Naive thymus-derived CD8-positive, alpha-beta T cell (primary cell): ENCODE measurements at regions not wholly inside any gene's neighbourhood (a gene's known extent, or its start where the extent isn't known, plus 50 kb on each side); places are given as distances from the start of the nearest gene placed in this dataset.
"Not testable (repeated sequence)": the region's sequence is repeated elsewhere in the genome, so short reads cannot be mapped to it uniquely, and the experiment has no call there.

Source experiments
- ATAC-seq, 2 donors: fragments of 150-1000 bp; cut with Tn5 transposase in 1 of 2; sonication (Bioruptor Pico), chemical (Tn5 transposase) in 1 of 2; 1 replicate in 1 of 2; 2 replicates in 1 of 2; pipeline ENCODE4 v1.10.0; 2021; ENCODE audit warnings: mild to moderate bottlenecking in 2 of 2, moderate library complexity in 2 of 2
- POLR2A ChIA-PET: fragments of 350-600 bp; sonication (Branson Sonifier 250); formaldehyde crosslinking; loops from one replicate; lab custom pipeline; 2021; ENCODE audit warnings: antibody characterized with exemption; lab: Charles Lee
- DNase-seq, 10 donors: peaks; one replicate each; pipeline versions ENCODE4 v3.0.0 to v3.0.0-alpha.2; 2020 to 2022
- H3K27ac Mint-ChIP-seq, 10 donors: one replicate each; pipeline ENCODE4 v1.8.0; 2020 to 2022; ENCODE audit warnings: mild to moderate bottlenecking in 10 of 10, mixed read lengths in 10 of 10, moderate library complexity in 4 of 10, inconsistent platforms in 1 of 10
- H3K27me3 Mint-ChIP-seq, 5 donors: one replicate each; pipeline ENCODE4 v1.8.0; 2021 to 2022; ENCODE audit warnings: mixed read lengths in 5 of 5
- H3K36me3 Mint-ChIP-seq, 3 donors: one replicate each; pipeline ENCODE4 v1.8.0; 2020 to 2022; ENCODE audit warnings: mixed read lengths in 3 of 3, mild to moderate bottlenecking in 2 of 3, inconsistent platforms in 1 of 3
- H3K4me1 Mint-ChIP-seq, 4 donors: one replicate each; pipeline ENCODE4 v1.8.0; 2021 to 2022; ENCODE audit warnings: mixed read lengths in 4 of 4
- H3K4me3 Mint-ChIP-seq, 10 donors: one replicate each; pipeline ENCODE4 v1.8.0; 2020 to 2022; ENCODE audit warnings: mild to moderate bottlenecking in 10 of 10, mixed read lengths in 10 of 10, moderate library complexity in 6 of 10, inconsistent platforms in 1 of 10
- H3K9me3 Mint-ChIP-seq, 9 donors: one replicate each; pipeline ENCODE4 v1.8.0; 2020 to 2022; ENCODE audit warnings: mixed read lengths in 9 of 9, mild to moderate bottlenecking in 3 of 9, inconsistent platforms in 1 of 9, moderate library complexity in 1 of 9

DNA sequence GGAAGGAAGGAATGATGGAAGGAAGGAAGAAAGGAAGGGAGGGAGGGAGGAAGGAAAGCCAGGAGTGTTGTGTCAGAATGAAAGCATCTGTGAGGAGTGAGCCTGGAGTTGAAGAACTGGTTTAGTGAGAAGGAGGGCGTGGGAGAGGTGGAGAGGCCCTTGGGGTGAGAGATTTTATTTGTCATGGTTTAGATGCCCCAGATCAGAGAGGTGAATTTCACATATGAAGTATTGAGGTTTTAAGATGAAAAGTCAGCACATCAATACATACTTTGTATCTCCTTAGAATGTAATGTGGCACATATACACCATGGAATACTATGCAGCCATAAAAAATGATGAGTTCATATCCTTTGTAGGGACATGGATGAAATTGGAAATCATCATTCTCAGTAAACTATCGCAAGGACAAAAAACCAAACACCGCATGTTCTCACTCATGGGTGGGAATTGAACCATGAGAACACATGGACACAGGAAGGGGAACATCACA is 222.3 kb upstream of the ECI2 start:
- H3K27ac Mint-ChIP-seq, H3K4me1 Mint-ChIP-seq, POLR2A ChIA-PET, H3K36me3 Mint-ChIP-seq, H3K4me3 Mint-ChIP-seq, ATAC-seq, H3K9me3 Mint-ChIP-seq, DNase-seq: not testable (repeated sequence)
- H3K27me3 Mint-ChIP-seq, result peaks cover 0 to 31% (median 9%) of the 10 kb centered on the region in 5 donors

DNA sequence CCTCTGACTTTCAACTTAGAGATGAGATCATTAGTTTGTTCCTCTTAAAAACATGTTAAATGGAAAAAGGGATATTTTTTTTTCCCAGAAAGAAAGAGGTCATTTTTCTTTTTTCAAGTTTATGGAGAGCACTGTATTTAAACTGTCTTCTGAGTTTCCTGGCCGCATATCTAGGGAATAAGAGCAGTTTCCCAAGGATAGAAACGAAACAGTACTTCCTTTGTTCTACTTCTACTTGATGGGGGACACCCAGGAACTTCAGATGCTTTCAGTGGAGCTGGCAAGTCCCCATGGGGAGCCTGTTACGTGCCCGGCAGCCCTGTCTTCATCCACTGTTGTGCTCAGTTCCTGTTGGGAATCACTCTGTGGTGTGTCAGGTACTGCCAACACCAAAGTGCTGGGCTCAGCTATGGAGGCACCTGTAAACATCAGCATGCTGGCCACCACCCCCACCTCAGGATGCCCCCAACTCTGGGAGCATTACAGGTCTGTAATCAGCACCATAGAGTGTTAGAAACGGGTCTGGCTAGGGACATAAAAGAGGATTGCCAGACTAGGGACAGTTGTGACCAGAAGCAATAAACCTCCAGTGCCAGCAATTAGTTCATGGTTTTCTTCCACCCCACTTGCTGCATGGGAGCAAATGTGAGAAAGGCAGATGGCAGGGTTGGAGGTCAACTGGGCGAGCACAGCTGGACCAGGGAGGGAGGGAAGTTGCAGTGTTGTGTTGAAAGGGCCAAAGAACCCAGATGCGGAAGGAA is 221.7 kb upstream of the ECI2 start:
- Mint-ChIP-seq H3K27me3 (peaks cover 1 to 31% (median 10%) of the 10 kb centered on the region in 5 donors), H3K27ac (no peak overlapping the region), H3K36me3 (no peaks in the 10 kb centered on the region), H3K4me3 (no peak overlapping the region), H3K9me3 (peaks cover 0 to 9% (median 0%) of the 10 kb centered on the region in 9 donors), H3K4me1 (peaks cover 0 to 4% (median 0%) of the 10 kb centered on the region in 4 donors)
- ATAC-seq (no peak), DNase-seq (no peak)
- POLR2A ChIA-PET, result no interaction called here

DNA sequence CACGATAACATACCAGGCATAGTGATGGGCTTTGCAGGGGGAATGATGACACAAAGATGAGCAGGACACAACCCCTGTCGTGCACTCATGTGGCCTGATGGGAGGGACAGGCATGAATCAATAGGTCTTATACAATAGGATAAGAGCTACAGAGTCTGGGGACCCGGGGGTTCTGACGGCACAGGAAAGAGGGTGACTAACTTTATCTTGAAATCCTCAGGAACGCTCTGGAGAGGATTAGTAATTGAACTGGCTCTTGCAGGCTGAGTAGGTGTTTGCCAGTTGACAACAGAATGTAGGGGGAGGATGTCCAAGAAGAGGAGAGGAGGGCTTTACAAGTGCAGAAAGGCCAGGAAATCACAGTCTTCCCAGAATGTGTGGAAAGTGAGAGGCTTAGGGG is 219.9 kb upstream of the ECI2 start:
- Mint-ChIP-seq H3K36me3 (no peaks in the 10 kb centered on the region), H3K9me3 (peaks cover 0 to 9% (median 0%) of the 10 kb centered on the region in 9 donors), H3K4me1 (no peaks in the 10 kb centered on the region), H3K27ac (no peak overlapping the region), H3K4me3 (no peak overlapping the region), H3K27me3 (peaks cover 2 to 28% (median 17%) of the 10 kb centered on the region in 5 donors)
- no peak for ATAC-seq
- POLR2A ChIA-PET, result no interaction called here
- no peak for DNase-seq

DNA sequence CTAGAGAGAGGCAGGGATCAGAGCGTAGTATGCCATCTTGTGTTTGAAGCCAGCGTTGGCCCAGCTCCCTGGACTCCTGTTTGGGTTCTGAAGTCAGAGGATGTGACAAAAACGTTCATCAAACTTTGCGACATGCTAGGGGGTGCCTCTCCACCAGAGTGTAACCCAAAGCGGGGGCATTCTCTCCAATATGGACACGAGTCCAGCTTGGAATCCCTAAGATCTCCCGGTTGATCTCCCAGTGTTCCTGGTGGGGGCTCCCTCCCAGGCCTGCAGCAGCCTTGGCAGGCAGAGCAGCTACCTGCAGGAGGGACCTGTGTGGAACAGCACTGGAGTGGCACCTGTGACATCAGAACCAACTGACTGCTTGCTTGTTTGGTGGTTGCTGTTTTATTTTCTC is 218.8 kb upstream of the ECI2 start:
- no peak overlapping the region for H3K27ac Mint-ChIP-seq
- ATAC-seq (no peak), DNase-seq (no peak)
- H3K4me3 Mint-ChIP-seq, result no peak overlapping the region
- H3K36me3 Mint-ChIP-seq, result no peaks in the 10 kb centered on the region
- no peaks in the 10 kb centered on the region for H3K4me1 Mint-ChIP-seq
- POLR2A ChIA-PET, result interaction anchor here (0.6 kb wide), 1 partner anchor 748 kb away, joined by 3 read pairs; no protein-coding TSS in a partner anchor
- peaks cover 0 to 9% (median 0%) of the 10 kb centered on the region in 9 donors for H3K9me3 Mint-ChIP-seq
- peaks cover 2 to 28% (median 17%) of the 10 kb centered on the region in 5 donors for H3K27me3 Mint-ChIP-seq

DNA sequence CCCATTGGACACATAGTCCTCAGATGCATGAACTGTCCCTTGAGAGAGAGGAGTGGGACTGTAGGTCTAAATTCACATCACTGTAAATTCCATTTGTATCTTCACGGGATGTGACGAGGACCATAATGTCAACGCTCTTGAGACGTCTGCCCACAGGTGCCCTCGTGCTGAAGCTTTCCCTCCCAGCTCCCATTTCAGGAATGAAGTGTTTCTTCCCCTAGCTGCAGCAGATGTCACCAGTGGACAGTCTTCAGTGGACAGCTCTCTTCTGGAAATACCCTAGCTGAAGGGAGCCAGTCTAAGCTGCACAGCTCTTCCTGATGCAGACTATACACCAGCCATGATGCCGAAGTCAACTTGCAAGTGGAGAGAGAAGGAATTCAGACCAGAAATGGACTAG is 217.4 kb upstream of the ECI2 start:
- POLR2A ChIA-PET, result no interaction called here
- no peak for ATAC-seq

DNA sequence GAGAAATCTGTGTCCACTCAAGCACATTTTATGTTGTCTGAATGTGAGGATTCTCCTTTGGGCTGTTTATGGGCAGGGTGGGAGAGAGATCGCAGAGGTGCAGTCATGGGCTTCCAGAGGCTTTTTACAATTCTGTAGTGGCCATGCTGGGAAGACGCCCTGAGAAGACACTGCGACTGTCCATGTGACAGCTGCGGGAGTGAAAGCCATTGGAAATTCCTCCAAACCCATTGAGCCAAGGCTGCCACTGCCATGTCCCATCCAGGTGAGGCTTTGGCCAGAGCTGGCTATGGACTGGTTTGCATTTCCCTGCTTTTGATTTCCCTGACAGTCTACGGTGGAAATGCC is 216.9 kb upstream of the ECI2 start:
- POLR2A ChIA-PET, result no interaction called here
- H3K9me3 Mint-ChIP-seq, result peaks cover 0 to 4% (median 0%) of the 10 kb centered on the region in 9 donors
- no peaks in the 10 kb centered on the region for H3K4me1 Mint-ChIP-seq
- no peaks in the 10 kb centered on the region for H3K36me3 Mint-ChIP-seq
- H3K27ac Mint-ChIP-seq, result no peak overlapping the region
- ATAC-seq (no peak), DNase-seq (no peak)
- no peak overlapping the region for H3K4me3 Mint-ChIP-seq
- peaks cover 3 to 27% (median 15%) of the 10 kb centered on the region in 5 donors for H3K27me3 Mint-ChIP-seq

More for the DNA sequence above, 217.4 kb upstream of the ECI2 start:
- H3K4me3 Mint-ChIP-seq, result no peak overlapping the region
- no peak overlapping the region for H3K27ac Mint-ChIP-seq
- H3K36me3 Mint-ChIP-seq, result no peaks in the 10 kb centered on the region
- no peaks in the 10 kb centered on the region for H3K4me1 Mint-ChIP-seq
- H3K27me3 Mint-ChIP-seq, result peaks cover 2 to 27% (median 17%) of the 10 kb centered on the region in 5 donors
- peaks cover 0 to 8% (median 0%) of the 10 kb centered on the region in 9 donors for H3K9me3 Mint-ChIP-seq
- no peak for DNase-seq

DNA sequence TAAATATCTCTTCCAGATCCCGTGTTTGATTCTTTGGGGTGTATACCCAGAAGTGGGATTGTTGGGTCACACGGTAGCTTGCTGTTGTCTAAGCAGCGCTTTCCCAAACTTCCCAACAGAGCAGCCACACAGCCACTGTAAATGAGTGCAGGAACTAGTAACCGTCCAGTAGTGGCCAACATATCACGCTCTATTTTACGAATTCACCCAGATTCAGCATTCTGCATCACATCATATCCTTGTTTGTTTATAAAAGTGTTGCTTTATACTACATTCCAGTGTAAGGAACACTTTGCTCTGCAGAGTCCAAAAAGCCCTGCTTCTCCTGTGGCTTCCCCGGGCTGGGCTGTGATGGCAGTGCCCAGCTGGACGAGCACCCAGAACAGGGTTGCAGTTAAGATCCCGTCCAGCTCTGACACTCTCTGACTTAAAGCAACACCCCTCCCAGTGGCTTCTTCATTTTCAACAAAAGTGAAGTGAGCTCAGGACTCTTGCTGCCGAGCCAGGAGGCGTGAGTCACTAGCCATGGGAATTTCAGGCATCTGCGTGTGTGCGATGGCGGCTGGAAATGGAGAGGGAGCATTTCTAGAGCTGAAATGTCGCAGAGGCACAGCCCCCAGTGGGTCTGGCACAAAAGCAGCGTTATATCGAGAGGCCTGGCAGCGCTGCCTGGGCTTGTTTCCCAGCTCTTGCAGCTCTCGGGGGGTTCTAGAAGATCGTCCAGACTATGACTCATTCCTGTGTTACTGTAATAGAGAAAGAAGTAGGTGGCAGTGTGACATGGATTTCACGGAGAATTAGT is 216.3 kb upstream of the ECI2 start:
- Mint-ChIP-seq H3K27me3 (peaks cover 3 to 29% (median 15%) of the 10 kb centered on the region in 5 donors), H3K4me3 (no peak overlapping the region), H3K27ac (peak overlapping the region in 1 of 10 donors; percentile 40), H3K9me3 (peaks cover 0 to 4% (median 0%) of the 10 kb centered on the region in 9 donors), H3K36me3 (no peaks in the 10 kb centered on the region), H3K4me1 (no peaks in the 10 kb centered on the region)
- POLR2A ChIA-PET, result no interaction called here
- ATAC-seq (no peak), DNase-seq (no peak)

DNA sequence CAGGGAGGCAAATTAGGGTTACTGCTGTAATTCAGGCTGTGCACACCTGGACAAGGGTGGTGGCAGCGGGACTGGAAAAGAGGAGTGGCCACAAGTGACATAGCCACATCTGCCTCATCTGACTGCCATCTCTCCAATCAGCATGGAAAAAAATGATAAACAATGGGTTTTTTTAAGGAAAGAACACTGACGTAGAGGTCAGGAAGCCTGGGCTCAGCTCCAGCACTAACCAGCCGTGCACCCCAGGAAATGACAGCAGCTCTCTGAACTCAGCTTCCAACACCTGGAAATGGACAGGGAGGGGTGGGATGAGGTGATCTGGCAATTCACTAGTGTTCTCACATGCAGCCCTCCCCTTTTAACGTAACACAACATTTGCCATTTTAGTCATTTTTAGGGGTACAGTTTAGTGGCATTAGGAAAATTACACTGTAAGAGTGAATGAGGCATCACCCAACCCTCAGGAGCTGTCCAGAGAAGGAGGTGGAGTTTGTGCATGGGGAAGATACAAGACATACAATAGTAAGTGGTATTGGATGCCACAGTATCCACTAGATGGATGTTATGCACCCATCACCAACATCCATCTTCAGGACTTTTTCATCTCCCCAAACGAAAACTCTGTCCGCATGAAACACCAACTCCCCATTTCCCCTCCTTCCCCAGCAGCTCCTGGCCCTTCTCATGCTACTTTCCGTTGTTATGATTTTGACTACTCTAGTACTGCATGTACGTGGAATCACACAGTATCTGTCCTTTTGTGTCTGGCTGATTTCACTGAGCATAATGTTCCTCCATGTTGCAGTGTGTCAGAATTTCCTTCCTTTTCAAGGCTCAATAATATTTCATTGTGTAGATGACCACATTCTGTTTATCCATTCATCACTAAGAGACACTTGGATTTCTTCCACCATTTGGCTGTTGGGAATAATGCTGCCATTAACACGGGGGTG is 215.5 kb upstream of the ECI2 start:
- Mint-ChIP-seq H3K9me3 (peaks cover 0 to 4% (median 0%) of the 10 kb centered on the region in 9 donors), H3K27me3 (peaks cover 3 to 32% (median 15%) of the 10 kb centered on the region in 5 donors), H3K4me3 (no peak overlapping the region), H3K27ac (no peak overlapping the region), H3K4me1 (no peaks in the 10 kb centered on the region), H3K36me3 (no peaks in the 10 kb centered on the region)
- POLR2A ChIA-PET, result no interaction called here
- no peak for ATAC-seq
- DNase-seq, result no peak

DNA sequence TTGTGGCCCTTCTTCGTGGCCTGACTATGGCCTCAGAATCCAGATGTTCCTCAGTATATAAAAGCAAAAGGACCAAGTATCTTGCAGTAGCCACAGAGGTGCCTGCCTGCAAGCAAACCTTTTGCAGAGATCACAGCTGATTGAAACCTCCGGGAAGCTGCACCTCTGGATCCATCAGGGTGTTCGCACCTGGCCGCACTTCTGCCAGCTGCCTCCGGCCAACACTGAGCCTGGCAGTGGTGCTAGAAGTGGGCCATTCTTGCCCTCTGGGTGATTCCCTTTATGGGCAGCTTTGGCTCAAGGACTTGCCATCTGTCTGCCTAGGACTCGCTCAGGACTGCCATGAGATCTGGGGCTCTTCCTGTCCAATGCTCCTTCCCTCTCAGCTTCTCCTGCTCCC is 214.6 kb upstream of the ECI2 start:
- H3K27me3 Mint-ChIP-seq, result peaks cover 3 to 32% (median 11%) of the 10 kb centered on the region in 5 donors
- no peaks in the 10 kb centered on the region for H3K4me1 Mint-ChIP-seq
- no peak overlapping the region for H3K27ac Mint-ChIP-seq
- ATAC-seq, result no peak
- POLR2A ChIA-PET, result no interaction called here
- no peak overlapping the region for H3K4me3 Mint-ChIP-seq
- H3K36me3 Mint-ChIP-seq, result no peaks in the 10 kb centered on the region
- no peak for DNase-seq
- peaks cover 0 to 4% (median 0%) of the 10 kb centered on the region in 9 donors for H3K9me3 Mint-ChIP-seq

DNA sequence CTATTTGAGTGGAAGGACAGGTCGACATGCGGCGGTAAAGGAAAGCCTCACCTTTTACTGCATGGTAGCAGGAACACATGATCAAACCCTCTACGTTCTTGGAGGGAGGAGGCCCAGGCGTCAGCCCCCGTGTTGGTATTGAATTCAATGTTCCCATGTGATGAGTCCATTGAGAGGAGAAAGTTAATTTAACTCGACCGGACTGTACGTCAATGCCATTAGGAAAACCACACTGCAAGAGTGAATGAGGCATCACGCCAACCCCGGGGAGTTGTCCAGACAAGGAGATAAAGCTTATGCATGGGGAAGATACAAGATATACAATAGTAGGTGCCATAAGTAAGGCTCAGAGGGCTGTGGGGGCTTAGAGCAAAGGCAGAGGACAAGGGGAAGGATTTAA is 213.9 kb upstream of the ECI2 start:
- DNase-seq (no peak), ATAC-seq (no peak)
- peaks cover 3 to 32% (median 11%) of the 10 kb centered on the region in 5 donors for H3K27me3 Mint-ChIP-seq
- no peak overlapping the region for H3K27ac Mint-ChIP-seq
- H3K4me3 Mint-ChIP-seq, result no peak overlapping the region
- no peaks in the 10 kb centered on the region for H3K36me3 Mint-ChIP-seq
- peaks cover 0 to 4% (median 0%) of the 10 kb centered on the region in 9 donors for H3K9me3 Mint-ChIP-seq
- H3K4me1 Mint-ChIP-seq, result no peaks in the 10 kb centered on the region
- POLR2A ChIA-PET, result no interaction called here

DNA sequence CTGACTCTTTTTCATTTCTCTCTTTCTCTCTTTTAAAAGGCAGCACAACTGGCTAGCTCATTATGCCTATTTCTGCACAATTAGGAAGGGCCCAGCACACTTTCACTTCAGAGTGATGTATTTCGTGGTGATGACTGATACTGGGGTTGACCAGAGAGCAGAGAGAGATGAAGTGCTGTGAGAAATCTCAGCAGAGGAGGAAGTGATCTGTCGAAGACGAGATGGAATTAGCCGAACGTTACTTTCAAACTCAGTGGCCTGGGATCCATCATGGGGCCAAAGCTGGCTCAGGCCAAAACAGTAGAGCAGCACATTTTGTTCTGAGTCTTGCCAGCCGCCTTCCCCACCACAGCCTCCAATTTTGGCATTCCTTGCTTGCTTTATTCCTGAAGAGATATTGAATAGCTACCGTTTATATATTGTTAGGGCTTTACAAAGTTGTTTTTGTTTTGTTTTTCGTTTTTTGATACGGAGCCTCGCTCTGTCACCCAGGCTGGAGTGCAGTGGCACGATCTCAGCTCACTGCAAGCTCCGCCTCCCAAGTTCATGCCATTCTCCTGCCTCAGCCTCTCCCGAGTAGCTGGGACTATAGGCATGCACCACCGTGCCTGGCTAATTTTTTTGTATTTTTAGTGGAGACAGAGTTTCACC is 213.2 kb upstream of the ECI2 start:
- Mint-ChIP-seq H3K27ac (no peak overlapping the region), H3K9me3 (peaks cover 0 to 4% (median 0%) of the 10 kb centered on the region in 9 donors), H3K27me3 (peaks cover 1 to 31% (median 11%) of the 10 kb centered on the region in 5 donors), H3K4me1 (no peaks in the 10 kb centered on the region), H3K36me3 (no peaks in the 10 kb centered on the region), H3K4me3 (no peak overlapping the region)
- DNase-seq (no peak), ATAC-seq (no peak)
- POLR2A ChIA-PET, result no interaction called here

DNA sequence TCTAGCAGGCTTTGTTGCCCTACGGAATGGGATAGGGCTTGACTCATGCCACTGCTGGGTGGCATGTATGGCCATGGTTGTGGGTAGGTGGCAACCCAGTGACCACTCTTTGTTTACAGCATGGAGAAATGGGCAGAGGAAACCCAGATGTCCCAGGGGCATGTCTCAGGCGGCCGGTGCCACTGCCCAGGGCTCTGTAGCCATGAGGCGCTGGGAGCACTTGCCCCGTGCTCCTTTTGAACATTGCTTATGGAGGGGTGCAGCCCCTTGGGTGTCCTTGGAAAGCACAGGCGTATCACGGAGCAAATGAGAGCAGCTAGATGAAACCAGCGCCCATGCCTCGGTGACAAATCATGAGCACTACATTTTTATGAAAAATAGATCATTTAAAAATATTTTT is 212.5 kb upstream of the ECI2 start:
- no peak overlapping the region for H3K4me3 Mint-ChIP-seq
- peaks cover 0 to 4% (median 0%) of the 10 kb centered on the region in 9 donors for H3K9me3 Mint-ChIP-seq
- H3K27ac Mint-ChIP-seq, result no peak overlapping the region
- no peaks in the 10 kb centered on the region for H3K36me3 Mint-ChIP-seq
- peaks cover 0 to under 1% (median 0%) of the 10 kb centered on the region in 4 donors for H3K4me1 Mint-ChIP-seq
- POLR2A ChIA-PET, result no interaction called here
- DNase-seq (no peak), ATAC-seq (no peak)
- peaks cover 1 to 29% (median 11%) of the 10 kb centered on the region in 5 donors for H3K27me3 Mint-ChIP-seq
